ENCODE measurements at regions not wholly inside any gene's neighbourhood (a gene's known extent, or its start where the extent isn't known, plus 50 kb on each side); places are given as distances from the start of the nearest gene placed in this dataset.

DNA sequence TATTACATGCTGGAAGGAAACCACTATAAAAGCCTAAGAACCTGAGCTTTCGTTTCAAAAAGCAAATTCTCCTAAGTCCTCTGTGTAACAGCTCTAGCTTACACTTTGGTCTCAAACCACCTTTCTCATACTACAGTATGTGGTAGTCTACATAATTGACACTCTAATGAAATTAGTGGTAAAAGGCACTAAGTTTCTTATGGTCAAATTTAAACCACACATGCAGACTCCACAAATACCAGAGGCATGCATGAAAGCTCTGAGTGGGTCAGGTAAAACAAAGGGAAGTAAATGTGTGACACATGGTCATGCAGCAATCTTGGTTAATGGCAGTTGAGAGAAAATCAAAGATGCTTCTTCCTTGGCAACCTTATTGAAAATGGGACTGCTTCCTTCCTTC lies 187.8 kb downstream of the CCNG2 start:
- H3K36me3 Mint-ChIP-seq (ENCODE audit: insufficient read depth in 1 of 3, low read depth in 3 of 3): peaks cover 2 to 27% (median 8%) of the 10 kb centered on the region in 3 experiments
- no peak overlapping the region for H3K4me3 Mint-ChIP-seq
- Histone ChIP-seq H2BK5ac (ENCODE audit: insufficient read length, low read length) (no peak overlapping the region), H3K23ac (ENCODE audit: insufficient read length, low read depth, low read length) (no peak overlapping the region), H3T11ph (ENCODE audit: low read length) (no peak overlapping the region), H3K56ac (ENCODE audit: insufficient read length, low read depth, low read length) (no peak overlapping the region), H3K27me3 (ENCODE audit: insufficient read depth, low read length) (no peaks in the 10 kb centered on the region), H3K9me3 (ENCODE audit: control insufficient read depth, low read depth, low read length) (peaks cover 6% of the 10 kb centered on the region), H3K4me1 (ENCODE audit: insufficient read depth, low read length) (peaks cover 2% of the 10 kb centered on the region; the same call in 1 of the 2 replicates), H2BK120ac (ENCODE audit: low read depth, low read length, poor library complexity, severe bottlenecking) (no peak overlapping the region), H2BK20ac (ENCODE audit: low read depth, low read length, poor library complexity, severe bottlenecking) (no peak overlapping the region), H3K4ac (ENCODE audit: low read depth, low read length) (no peak overlapping the region), H4K5ac (ENCODE audit: insufficient read length, low read depth, low read length) (no peak overlapping the region), H2BK15ac (ENCODE audit: low read depth, low read length) (no peak overlapping the region), H2AFZ (ENCODE audit: low read length) (no peak overlapping the region), H4K91ac (ENCODE audit: insufficient read length, low read depth, low read length) (no peak overlapping the region), H4K20me1 (ENCODE audit: control insufficient read depth, insufficient read depth, insufficient read length) (no peaks in the 10 kb centered on the region), H2AK5ac (ENCODE audit: insufficient read length, low read length) (no peak overlapping the region), H3K79me1 (ENCODE audit: insufficient read depth, low read depth, low read length, poor library complexity, severe bottlenecking) (no peaks in the 10 kb centered on the region), H3K79me2 (ENCODE audit: insufficient read depth, low read length) (no peaks in the 10 kb centered on the region), H3K9ac (ENCODE audit: extremely low read depth, insufficient read length, low read length) (no peak overlapping the region), H3K23me2 (ENCODE audit: insufficient read length, low read depth, low read length, poor library complexity, severe bottlenecking) (no peaks in the 10 kb centered on the region), H2BK12ac (ENCODE audit: insufficient read length, low read depth, low read length) (no peak overlapping the region), H4K8ac (replicated peaks; ENCODE audit: insufficient read length, low read depth, low read length) (no peak overlapping the region), H3K18ac (ENCODE audit: insufficient read length, low read depth, low read length) (no peak overlapping the region), H3K14ac (ENCODE audit: insufficient read depth, low read length) (no peak overlapping the region), H3K4me2 (ENCODE audit: insufficient read depth, insufficient read length, low read length) (no peak overlapping the region), H3K27ac (ENCODE audit: insufficient read length, low read depth, low read length) (no peak overlapping the region)
- H3K27ac Mint-ChIP-seq: no peak overlapping the region
- H3K9me3 Mint-ChIP-seq: peaks cover 19 to 22% of the 10 kb centered on the region in 2 experiments
- H3K27me3 Mint-ChIP-seq (ENCODE audit: low read depth): peaks cover 8% of the 10 kb centered on the region
- WGBS (ENCODE audit: extremely low coverage, insufficient read length, low lambda C conversion rate): no CpG with 5 or more reads among the region's 1 CpG
- TF ChIP-seq, protein P1, sequence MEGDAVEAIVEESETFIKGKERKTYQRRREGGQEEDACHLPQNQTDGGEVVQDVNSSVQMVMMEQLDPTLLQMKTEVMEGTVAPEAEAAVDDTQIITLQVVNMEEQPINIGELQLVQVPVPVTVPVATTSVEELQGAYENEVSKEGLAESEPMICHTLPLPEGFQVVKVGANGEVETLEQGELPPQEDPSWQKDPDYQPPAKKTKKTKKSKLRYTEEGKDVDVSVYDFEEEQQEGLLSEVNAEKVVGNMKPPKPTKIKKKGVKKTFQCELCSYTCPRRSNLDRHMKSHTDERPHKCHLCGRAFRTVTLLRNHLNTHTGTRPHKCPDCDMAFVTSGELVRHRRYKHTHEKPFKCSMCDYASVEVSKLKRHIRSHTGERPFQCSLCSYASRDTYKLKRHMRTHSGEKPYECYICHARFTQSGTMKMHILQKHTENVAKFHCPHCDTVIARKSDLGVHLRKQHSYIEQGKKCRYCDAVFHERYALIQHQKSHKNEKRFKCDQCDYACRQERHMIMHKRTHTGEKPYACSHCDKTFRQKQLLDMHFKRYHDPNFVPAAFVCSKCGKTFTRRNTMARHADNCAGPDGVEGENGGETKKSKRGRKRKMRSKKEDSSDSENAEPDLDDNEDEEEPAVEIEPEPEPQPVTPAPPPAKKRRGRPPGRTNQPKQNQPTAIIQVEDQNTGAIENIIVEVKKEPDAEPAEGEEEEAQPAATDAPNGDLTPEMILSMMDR (conservative IDR thresholded peaks at IDR 0.05): no peak
- DNase-seq: no peak
- peaks cover 7% of the 10 kb centered on the region in 2 experiments for H3K4me1 Mint-ChIP-seq
